Mesenchymal stem cell (in vitro differentiated cells and primary cell): ENCODE measurements at regions not wholly inside any gene's neighbourhood (a gene's known extent, or its start where the extent isn't known, plus 50 kb on each side); places are given as distances from the start of the nearest gene placed in this dataset.

Experiments used
- DNase-seq: peaks from one replicate; pipeline ENCODE4 v3.0.0-alpha.2; 2013
- H2AFZ ChIP-seq: one replicate; pipeline ENCODE4 v1.6.1; 2013; ENCODE audit warnings: low read depth, mild to moderate bottlenecking, control low read depth, inconsistent platforms, low read length, moderate library complexity
- H2AK5ac ChIP-seq: 2 replicates; pipeline ENCODE4 v1.6.1; 2013; ENCODE audit warnings: low read length, moderate library complexity, mild to moderate bottlenecking, inconsistent platforms; ENCODE audit not compliant: severe bottlenecking
- H2BK120ac ChIP-seq: one replicate; pipeline ENCODE4 v1.6.1; 2013; ENCODE audit warnings: low read depth, mild to moderate bottlenecking, inconsistent platforms, low read length, moderate library complexity
- H2BK12ac ChIP-seq, 2 experiments: one replicate each; pipeline ENCODE4 v1.6.1; 2013; ENCODE audit warnings: inconsistent platforms in 2 of 2, low read length in 2 of 2, mild to moderate bottlenecking in 2 of 2, moderate library complexity in 2 of 2, control low read depth in 1 of 2
- H2BK15ac ChIP-seq: one replicate; pipeline ENCODE4 v1.6.1; 2013; ENCODE audit warnings: mild to moderate bottlenecking, low read depth, inconsistent platforms; ENCODE audit not compliant: poor library complexity, severe bottlenecking
- H2BK5ac ChIP-seq: 2 replicates; pipeline ENCODE4 v1.6.1; 2013; ENCODE audit warnings: low read depth, mild to moderate bottlenecking, low read length, control low read depth, inconsistent platforms; ENCODE audit not compliant: poor library complexity, severe bottlenecking
- H3K14ac ChIP-seq, 2 experiments: one replicate each; pipeline ENCODE4 v1.6.1; 2013; ENCODE audit warnings: inconsistent platforms in 2 of 2, low read length in 2 of 2, control low read depth in 1 of 2, mild to moderate bottlenecking in 1 of 2, moderate library complexity in 1 of 2
- H3K18ac ChIP-seq, 2 experiments: one replicate each; pipeline ENCODE4 v1.6.1; 2013; ENCODE audit warnings: inconsistent platforms in 2 of 2, low read length in 2 of 2, control low read depth in 1 of 2, low read depth in 1 of 2, mild to moderate bottlenecking in 1 of 2
- H3K23ac ChIP-seq, 2 experiments: one replicate each; pipeline ENCODE4 v1.6.1; 2013; ENCODE audit warnings: inconsistent platforms in 2 of 2, low read length in 2 of 2, mild to moderate bottlenecking in 2 of 2, moderate library complexity in 2 of 2, control low read depth in 1 of 2
- H3K27ac ChIP-seq: 2 replicates; pipeline ENCODE4 v1.5.1; 2013; ENCODE audit warnings: mild to moderate bottlenecking, moderate library complexity, low read length, control low read depth, inconsistent platforms; ENCODE audit not compliant: poor library complexity, severe bottlenecking
- H3K27me3 ChIP-seq, 2 experiments: 2 replicates each; pipeline versions ENCODE4 v1.6.1 to v1.7.0; 2013; ENCODE audit warnings: low read length in 2 of 2, mild to moderate bottlenecking in 2 of 2, moderate library complexity in 2 of 2, control low read depth in 1 of 2, inconsistent platforms in 1 of 2; ENCODE audit not compliant: control insufficient read depth in 1 of 2, insufficient read depth in 1 of 2
- H3K36me3 ChIP-seq, 2 experiments: 2 replicates each; pipeline versions ENCODE4 v1.6.1 to v1.7.0; 2013; ENCODE audit warnings: low read length in 2 of 2, control low read depth in 1 of 2, inconsistent platforms in 1 of 2, low read depth in 1 of 2, mild to moderate bottlenecking in 1 of 2; ENCODE audit not compliant: insufficient read depth in 2 of 2, control insufficient read depth in 1 of 2
- H3K4ac ChIP-seq, 2 experiments: one replicate each; pipeline ENCODE4 v1.6.1; 2013; ENCODE audit warnings: inconsistent platforms in 2 of 2, low read length in 2 of 2, mild to moderate bottlenecking in 2 of 2, moderate library complexity in 2 of 2, control low read depth in 1 of 2, low read depth in 1 of 2
- H3K4me1 ChIP-seq: 2 replicates; pipeline ENCODE4 v1.6.1; 2013; ENCODE audit warnings: low read depth, low read length, control low read depth; ENCODE audit not compliant: control insufficient read depth, insufficient read depth
- H3K4me2 ChIP-seq: 2 replicates; pipeline ENCODE4 v1.6.1; 2013; ENCODE audit warnings: low read length, mild to moderate bottlenecking, inconsistent platforms; ENCODE audit not compliant: poor library complexity, severe bottlenecking
- H3K4me3 ChIP-seq, 2 experiments: 2 replicates each; pipeline versions ENCODE4 v1.5.1 to v1.7.0; 2013; ENCODE audit warnings: low read length in 2 of 2, mild to moderate bottlenecking in 2 of 2, control low read depth in 1 of 2, low read depth in 1 of 2; ENCODE audit not compliant: insufficient read depth in 1 of 2
- H3K79me1 ChIP-seq: replicated peaks from 2 replicates; pipeline ENCODE4 v1.6.1; 2013; ENCODE audit warnings: mild to moderate bottlenecking, control low read depth, low read length, inconsistent platforms; ENCODE audit not compliant: poor library complexity, severe bottlenecking
- H3K9ac ChIP-seq: 2 replicates; pipeline ENCODE4 v1.7.0; 2013; ENCODE audit warnings: mild to moderate bottlenecking, low read length, moderate library complexity
- H3K9me3 ChIP-seq: 2 replicates; pipeline ENCODE4 v1.7.0; 2013; ENCODE audit warnings: mild to moderate bottlenecking, low read length; ENCODE audit not compliant: control insufficient read depth
- H4K8ac ChIP-seq: one replicate; pipeline ENCODE4 v1.6.1; 2013; ENCODE audit warnings: inconsistent platforms, mild to moderate bottlenecking, low read length, moderate library complexity
- H4K91ac ChIP-seq: one replicate; pipeline ENCODE4 v1.6.1; 2013; ENCODE audit warnings: mild to moderate bottlenecking, low read length, inconsistent platforms
- WGBS: methylation state at CpG from one replicate; pipeline ENCODE4 v1.1.7; 2013; ENCODE audit warnings: mixed read lengths; 5-methylcytosine and 5-hydroxymethylcytosine counted together

DNA sequence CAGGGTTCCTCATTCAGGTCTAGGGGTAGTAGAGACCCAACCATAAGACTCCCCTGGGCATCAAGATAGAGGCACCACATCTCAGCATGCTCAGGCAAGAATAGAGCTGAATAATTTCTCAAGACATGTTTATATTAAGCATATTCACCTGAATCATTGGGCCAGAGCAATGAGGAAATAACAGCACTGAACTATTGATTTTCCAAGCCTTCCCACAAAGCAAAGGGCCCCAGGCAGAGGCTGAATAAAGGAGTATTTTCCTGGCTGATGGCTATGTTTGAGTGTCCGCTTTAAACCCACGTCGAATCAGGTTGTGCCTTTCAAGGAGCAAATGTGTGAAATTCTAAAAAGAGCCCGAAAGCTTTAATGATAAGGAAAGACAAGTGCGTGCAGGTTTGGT, 129.2 kb downstream of the HSD17B3 start:
- no peaks in the 10 kb centered on the region for H3K36me3 ChIP-seq
- no peak overlapping the region for H4K91ac ChIP-seq
- H3K27me3 ChIP-seq = peaks cover 10 to 11% of the 10 kb centered on the region in 2 experiments
- H2BK5ac ChIP-seq = no peak overlapping the region
- H3K79me1 ChIP-seq = no peaks in the 10 kb centered on the region
- H2BK120ac ChIP-seq = no peak overlapping the region
- no peak overlapping the region for H2AFZ ChIP-seq
- no peak overlapping the region for H3K18ac ChIP-seq
- no peak overlapping the region for H3K27ac ChIP-seq
- no peak overlapping the region for H3K4ac ChIP-seq
- DNase-seq = no peak
- H4K8ac ChIP-seq = no peak overlapping the region
- H3K23ac ChIP-seq = no peak overlapping the region
- 93% methylated on average over 5 of the region's 5 CpGs for WGBS
- H2BK15ac ChIP-seq = no peak overlapping the region
- no peak overlapping the region for H3K14ac ChIP-seq
- no peak overlapping the region for H3K4me3 ChIP-seq
- no peak overlapping the region for H3K9ac ChIP-seq
- no peak overlapping the region for H3K4me2 ChIP-seq
- no peak overlapping the region for H2AK5ac ChIP-seq
- H2BK12ac ChIP-seq = no peak overlapping the region
- no peaks in the 10 kb centered on the region for H3K9me3 ChIP-seq
- peaks cover 11% of the 10 kb centered on the region for H3K4me1 ChIP-seq

- Histone ChIP-seq H3K36me3 (no peaks in the 10 kb centered on the region), H3K27ac (no peak overlapping the region), H3K4me2 (no peak overlapping the region), H3K9ac (no peak overlapping the region), H3K4me3 (no peak overlapping the region), H2BK5ac (no peak overlapping the region), H3K27me3 (peaks cover 8 to 10% of the 10 kb centered on the region in 2 experiments), H3K79me1 (no peaks in the 10 kb centered on the region), H3K9me3 (no peaks in the 10 kb centered on the region), H4K8ac (no peak overlapping the region), H3K18ac (no peak overlapping the region), H2AFZ (no peak overlapping the region), H2AK5ac (no peak overlapping the region), H2BK120ac (no peak overlapping the region), H2BK15ac (no peak overlapping the region), H2BK12ac (no peak overlapping the region), H3K4me1 (peaks cover 13% of the 10 kb centered on the region), H3K4ac (no peak overlapping the region), H3K14ac (no peak overlapping the region), H3K23ac (no peak overlapping the region), H4K91ac (no peak overlapping the region)
- WGBS = 89% methylated on average over 6 of the region's 6 CpGs
- DNase-seq = no peak
Measured at GRCh38 chr9:96171728-96172127, 130.2 kb downstream of the HSD17B3 start.

GRCh38 chr9:96169901-96170300, 132.1 kb downstream of the HSD17B3 start:
- peak; percentile 44 for DNase-seq
- H3K27ac ChIP-seq = no peak overlapping the region
- H3K9me3 ChIP-seq = no peaks in the 10 kb centered on the region
- H2BK5ac ChIP-seq = no peak overlapping the region
- no peak overlapping the region for H4K8ac ChIP-seq
- H2AFZ ChIP-seq = no peak overlapping the region
- H2BK12ac ChIP-seq = peak overlapping the region in 1 of 2 experiments; percentile 76
- H3K36me3 ChIP-seq = no peaks in the 10 kb centered on the region
- H3K27me3 ChIP-seq = peaks cover 5 to 8% of the 10 kb centered on the region in 2 experiments
- no peaks in the 10 kb centered on the region for H3K79me1 ChIP-seq
- no peak overlapping the region for H2BK120ac ChIP-seq
- H3K9ac ChIP-seq = no peak overlapping the region
- H3K14ac ChIP-seq = no peak overlapping the region
- H3K4me1 ChIP-seq = peaks cover 13% of the 10 kb centered on the region
- H3K4ac ChIP-seq = no peak overlapping the region
- WGBS = 30% methylated on average over 4 of the region's 6 CpGs
- H3K23ac ChIP-seq = no peak overlapping the region
- no peak overlapping the region for H4K91ac ChIP-seq
- no peak overlapping the region for H2AK5ac ChIP-seq
- no peak overlapping the region for H2BK15ac ChIP-seq
- H3K4me3 ChIP-seq = no peak overlapping the region
- no peak overlapping the region for H3K18ac ChIP-seq
- H3K4me2 ChIP-seq = peak overlapping the region; percentile 14

DNA sequence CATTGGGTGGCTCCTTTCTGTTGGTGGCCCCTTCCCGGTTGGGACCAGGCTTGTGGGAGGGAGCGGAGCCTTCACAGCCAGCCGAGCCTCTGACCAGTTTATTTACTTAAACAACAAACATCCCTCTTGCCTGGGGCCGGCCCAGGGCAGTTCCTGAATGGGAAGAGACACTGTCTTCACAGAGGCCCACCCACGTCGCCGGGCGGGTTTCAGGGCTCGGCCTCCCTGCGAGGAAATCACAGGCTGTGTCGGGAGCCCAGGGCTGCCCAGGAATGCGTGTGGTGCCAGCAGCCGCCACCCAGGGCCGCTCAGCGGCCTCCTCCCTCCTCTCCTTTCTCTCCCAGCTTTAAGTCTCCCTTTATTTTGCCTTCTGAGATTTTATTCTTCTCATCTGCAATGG, 132.5 kb downstream of the HSD17B3 start:
- H2BK12ac ChIP-seq = peak overlapping the region; percentile 35 to 80
- H3K4me3 ChIP-seq = peak overlapping the region in 1 of 2 experiments; percentile 20
- H3K9me3 ChIP-seq = no peaks in the 10 kb centered on the region
- no peaks in the 10 kb centered on the region for H3K36me3 ChIP-seq
- peak overlapping the region; percentile 23 for H2BK120ac ChIP-seq
- H3K4me1 ChIP-seq = peaks cover 13% of the 10 kb centered on the region
- DNase-seq = peak; percentile 91
- peak overlapping the region; percentile 70 to 92 for H3K18ac ChIP-seq
- H2BK5ac ChIP-seq = no peak overlapping the region
- H3K27me3 ChIP-seq = peaks cover 7 to 8% of the 10 kb centered on the region in 2 experiments
- no peak overlapping the region for H3K23ac ChIP-seq
- under 1% methylated on average over 9 of the region's 15 CpGs for WGBS
- H2AFZ ChIP-seq = peak overlapping the region; percentile 47
- H2AK5ac ChIP-seq = no peak overlapping the region
- peak overlapping the region; percentile 31 for H2BK15ac ChIP-seq
- no peak overlapping the region for H3K27ac ChIP-seq
- H3K4me2 ChIP-seq = peak overlapping the region; percentile 62
- H3K79me1 ChIP-seq = no peaks in the 10 kb centered on the region
- peak overlapping the region; percentile 76 for H4K8ac ChIP-seq
- peak overlapping the region; percentile 89 for H4K91ac ChIP-seq
- no peak overlapping the region for H3K14ac ChIP-seq
- H3K9ac ChIP-seq = no peak overlapping the region
- H3K4ac ChIP-seq = peak overlapping the region in 1 of 2 experiments; percentile 61
